ENCODE measurements at regions not wholly inside any gene's neighbourhood (a gene's known extent, or its start where the extent isn't known, plus 50 kb on each side); places are given as distances from the start of the nearest gene placed in this dataset.

- DNase-seq (no peak), FAIRE-seq (no peak)
- Histone ChIP-seq H3K27me3 (ENCODE audit: control insufficient read depth in 3 of 3, insufficient read depth in 3 of 3, low read length in 3 of 3) (no peaks in the 10 kb centered on the region), H3K36me3 (ENCODE audit: control insufficient read depth in 3 of 3, insufficient read depth in 2 of 3, low read depth in 1 of 3, low read length in 3 of 3) (no peaks in the 10 kb centered on the region), H3K4me3 (ENCODE audit: low read depth in 1 of 3, low read length in 3 of 3) (no peak overlapping the region), H3K9me3 (ENCODE audit: control insufficient read depth in 2 of 2, insufficient read depth in 1 of 2, low read depth in 1 of 2, low read length in 1 of 2) (peaks cover 0 to 7% of the 10 kb centered on the region in 2 donors), H3K4me1 (ENCODE audit: control insufficient read depth in 3 of 3, insufficient read depth in 2 of 3, low read depth in 1 of 3, low read length in 2 of 3) (no peaks in the 10 kb centered on the region), H3K27ac (ENCODE audit: low read depth in 1 of 3, low read length in 2 of 3) (no peak overlapping the region)
Observed at GRCh38 chr2:122183890-122184289, 428.4 kb downstream of the TSN start.

- Histone ChIP-seq H3K4me3 (ENCODE audit: low read depth in 1 of 3, low read length in 3 of 3) (no peak overlapping the region), H3K27me3 (ENCODE audit: control insufficient read depth in 3 of 3, insufficient read depth in 3 of 3, low read length in 3 of 3) (no peaks in the 10 kb centered on the region), H3K36me3 (ENCODE audit: control insufficient read depth in 3 of 3, insufficient read depth in 2 of 3, low read depth in 1 of 3, low read length in 3 of 3) (no peaks in the 10 kb centered on the region), H3K27ac (ENCODE audit: low read depth in 1 of 3, low read length in 2 of 3) (no peak overlapping the region), H3K9me3 (ENCODE audit: control insufficient read depth in 2 of 2, insufficient read depth in 1 of 2, low read depth in 1 of 2, low read length in 1 of 2) (no peaks in the 10 kb centered on the region), H3K4me1 (ENCODE audit: control insufficient read depth in 3 of 3, insufficient read depth in 2 of 3, low read depth in 1 of 3, low read length in 2 of 3) (no peaks in the 10 kb centered on the region)
- DNase-seq (no peak), FAIRE-seq (no peak)
- WGBS, 3 donors: 38 to 42% (median 40%) methylated on average over 9 of the region's 9 CpGs
Observed at GRCh38 chr2:122186761-122187222, 431.3 kb downstream of the TSN start.

- Histone ChIP-seq H3K36me3 (ENCODE audit: control insufficient read depth in 3 of 3, insufficient read depth in 2 of 3, low read depth in 1 of 3, low read length in 3 of 3) (no peaks in the 10 kb centered on the region), H3K27me3 (ENCODE audit: control insufficient read depth in 3 of 3, insufficient read depth in 3 of 3, low read length in 3 of 3) (no peaks in the 10 kb centered on the region), H3K4me1 (ENCODE audit: control insufficient read depth in 3 of 3, insufficient read depth in 2 of 3, low read depth in 1 of 3, low read length in 2 of 3) (no peaks in the 10 kb centered on the region), H3K4me3 (ENCODE audit: low read depth in 1 of 3, low read length in 3 of 3) (no peak overlapping the region), H3K9me3 (ENCODE audit: control insufficient read depth in 2 of 2, insufficient read depth in 1 of 2, low read depth in 1 of 2, low read length in 1 of 2) (no peaks in the 10 kb centered on the region), H3K27ac (ENCODE audit: low read depth in 1 of 3, low read length in 2 of 3) (no peak overlapping the region)
- FAIRE-seq (no peak), DNase-seq (peak in 1 of 2 donors; percentile 38)
- WGBS, 3 donors: 24 to 49% (median 45%) methylated on average over 5 of the region's 5 CpGs
Observed at GRCh38 chr2:122191331-122191730, 435.9 kb downstream of the TSN start.

GRCh38 chr2:122193622-122194021 is 438.2 kb downstream of the TSN start:
- no peak overlapping the region for H3K4me3 ChIP-seq (ENCODE audit: low read depth in 1 of 3, low read length in 3 of 3)
- WGBS, 3 donors: 76 to 79% (median 78%) methylated on average over 6 of the region's 6 CpGs
- no peak for FAIRE-seq
- DNase-seq: no peak
- no peaks in the 10 kb centered on the region for H3K4me1 ChIP-seq (ENCODE audit: control insufficient read depth in 3 of 3, insufficient read depth in 2 of 3, low read depth in 1 of 3, low read length in 2 of 3)
- no peaks in the 10 kb centered on the region for H3K27me3 ChIP-seq (ENCODE audit: control insufficient read depth in 3 of 3, insufficient read depth in 3 of 3, low read length in 3 of 3)
- no peaks in the 10 kb centered on the region for H3K9me3 ChIP-seq (ENCODE audit: control insufficient read depth in 2 of 2, insufficient read depth in 1 of 2, low read depth in 1 of 2, low read length in 1 of 2)
- no peaks in the 10 kb centered on the region for H3K36me3 ChIP-seq (ENCODE audit: control insufficient read depth in 3 of 3, insufficient read depth in 2 of 3, low read depth in 1 of 3, low read length in 3 of 3)
- no peak overlapping the region for H3K27ac ChIP-seq (ENCODE audit: low read depth in 1 of 3, low read length in 2 of 3)

DNA sequence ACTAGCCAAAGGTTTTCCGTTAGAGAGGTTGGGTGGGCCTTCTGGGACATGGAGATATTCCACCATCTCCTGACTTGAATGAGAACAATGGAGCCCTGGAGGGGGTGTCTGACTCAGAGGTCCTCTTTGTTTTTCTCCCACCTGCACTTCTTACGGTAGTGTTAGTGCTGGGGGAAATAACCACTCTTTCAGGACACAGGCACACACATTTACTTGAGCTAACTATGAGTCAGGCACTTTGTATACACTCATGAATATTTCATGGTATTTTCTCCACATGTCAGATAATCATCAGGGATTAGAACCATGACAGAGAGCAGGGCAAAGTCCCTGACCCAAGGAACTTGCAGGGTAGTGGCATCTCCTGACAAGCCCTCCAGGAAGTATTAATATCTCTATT is 439.1 kb downstream of the TSN start:
- DNase-seq: no peak
- Histone ChIP-seq H3K36me3 (ENCODE audit: control insufficient read depth in 3 of 3, insufficient read depth in 2 of 3, low read depth in 1 of 3, low read length in 3 of 3) (no peaks in the 10 kb centered on the region), H3K4me3 (ENCODE audit: low read depth in 1 of 3, low read length in 3 of 3) (no peak overlapping the region), H3K4me1 (ENCODE audit: control insufficient read depth in 3 of 3, insufficient read depth in 2 of 3, low read depth in 1 of 3, low read length in 2 of 3) (no peaks in the 10 kb centered on the region), H3K27me3 (ENCODE audit: control insufficient read depth in 3 of 3, insufficient read depth in 3 of 3, low read length in 3 of 3) (no peaks in the 10 kb centered on the region), H3K9me3 (ENCODE audit: control insufficient read depth in 2 of 2, insufficient read depth in 1 of 2, low read depth in 1 of 2, low read length in 1 of 2) (no peaks in the 10 kb centered on the region), H3K27ac (ENCODE audit: low read depth in 1 of 3, low read length in 2 of 3) (no peak overlapping the region)
- WGBS, 3 donors: 42 to 69% (median 47%) methylated on average over 2 of the region's 2 CpGs
- no peak for FAIRE-seq

DNA sequence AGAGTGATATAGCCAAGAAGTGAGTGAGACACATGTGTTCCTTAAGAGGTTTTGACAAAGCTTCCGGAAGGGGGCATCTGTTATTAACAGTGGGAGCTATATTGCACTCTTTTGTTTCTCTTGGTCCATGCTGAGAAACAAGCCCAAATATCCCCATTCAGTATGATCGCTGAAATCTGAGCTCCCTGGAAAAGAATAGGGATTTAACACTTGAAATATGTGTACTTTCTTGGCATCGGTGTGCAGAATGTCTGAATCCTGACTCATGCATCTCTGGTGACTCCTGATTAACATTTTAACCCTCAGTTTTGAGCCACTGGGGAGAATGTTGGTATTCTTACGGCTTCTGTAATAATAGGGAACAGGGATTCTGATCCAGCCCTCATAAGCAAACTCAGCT is 448.1 kb downstream of the TSN start:
- 61 to 82% (median 82%) methylated on average over 4 of the region's 4 CpGs for WGBS, 3 donors
- no peak for FAIRE-seq

DNA sequence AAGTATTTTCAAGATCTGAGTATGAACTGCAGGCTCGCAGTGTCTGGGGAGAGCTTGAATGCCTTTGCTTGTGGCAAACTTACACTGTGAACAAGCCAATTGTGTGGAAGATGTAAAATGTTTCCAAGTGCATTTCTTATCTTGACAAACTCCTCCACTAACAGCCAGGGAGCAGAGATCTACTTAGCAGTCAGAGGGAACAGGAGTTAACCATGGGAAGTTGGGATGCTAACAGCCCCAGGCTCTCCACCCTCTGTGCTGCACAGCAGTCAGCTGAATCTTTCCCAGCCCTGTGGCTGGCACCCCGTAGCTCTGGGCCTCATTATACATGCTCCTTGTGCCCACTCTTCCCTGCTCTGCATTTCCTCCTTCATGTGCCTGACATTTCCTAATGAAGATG is 450.2 kb downstream of the TSN start:
- no peaks in the 10 kb centered on the region for H3K27me3 ChIP-seq (ENCODE audit: control insufficient read depth in 3 of 3, insufficient read depth in 3 of 3, low read length in 3 of 3)
- H3K36me3 ChIP-seq (ENCODE audit: control insufficient read depth in 3 of 3, insufficient read depth in 2 of 3, low read depth in 1 of 3, low read length in 3 of 3): no peaks in the 10 kb centered on the region
- no peak overlapping the region for H3K27ac ChIP-seq (ENCODE audit: low read depth in 1 of 3, low read length in 2 of 3)
- H3K9me3 ChIP-seq (ENCODE audit: control insufficient read depth in 2 of 2, insufficient read depth in 1 of 2, low read depth in 1 of 2, low read length in 1 of 2): peaks cover 0 to 10% of the 10 kb centered on the region in 2 donors
- H3K4me1 ChIP-seq (ENCODE audit: control insufficient read depth in 3 of 3, insufficient read depth in 2 of 3, low read depth in 1 of 3, low read length in 2 of 3): no peaks in the 10 kb centered on the region
- H3K4me3 ChIP-seq (ENCODE audit: low read depth in 1 of 3, low read length in 3 of 3): no peak overlapping the region
- WGBS, 3 donors: 49 to 63% (median 53%) methylated on average over 2 of the region's 2 CpGs
- FAIRE-seq (no peak), DNase-seq (no peak)

More for the DNA sequence above, 448.1 kb downstream of the TSN start:
- Histone ChIP-seq H3K27me3 (ENCODE audit: control insufficient read depth in 3 of 3, insufficient read depth in 3 of 3, low read length in 3 of 3) (no peaks in the 10 kb centered on the region), H3K27ac (ENCODE audit: low read depth in 1 of 3, low read length in 2 of 3) (no peak overlapping the region), H3K4me3 (ENCODE audit: low read depth in 1 of 3, low read length in 3 of 3) (no peak overlapping the region), H3K4me1 (ENCODE audit: control insufficient read depth in 3 of 3, insufficient read depth in 2 of 3, low read depth in 1 of 3, low read length in 2 of 3) (no peaks in the 10 kb centered on the region), H3K9me3 (ENCODE audit: control insufficient read depth in 2 of 2, insufficient read depth in 1 of 2, low read depth in 1 of 2, low read length in 1 of 2) (peaks cover 0 to 10% of the 10 kb centered on the region in 2 donors), H3K36me3 (ENCODE audit: control insufficient read depth in 3 of 3, insufficient read depth in 2 of 3, low read depth in 1 of 3, low read length in 3 of 3) (no peaks in the 10 kb centered on the region)
- no peak for DNase-seq

DNA sequence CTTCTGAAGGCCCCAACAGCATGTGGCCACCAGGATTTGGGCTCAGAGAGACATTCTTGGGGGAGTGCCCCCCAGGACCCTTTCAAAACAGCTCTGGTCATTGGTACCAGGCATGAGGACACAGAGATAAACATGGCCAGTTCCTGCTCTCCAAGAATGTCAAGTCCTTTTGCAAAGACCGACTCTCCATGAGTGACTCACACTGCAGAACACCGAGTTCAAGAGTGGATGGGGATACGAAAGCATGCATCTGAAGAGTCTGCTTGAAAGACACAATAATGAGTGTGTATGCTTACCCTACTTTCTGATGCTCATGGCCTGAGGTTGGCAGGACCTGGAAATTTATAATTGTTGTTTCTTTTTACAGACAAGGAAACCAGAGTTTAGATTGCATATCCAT is 450.6 kb downstream of the TSN start:
- Histone ChIP-seq H3K27me3 (ENCODE audit: control insufficient read depth in 3 of 3, insufficient read depth in 3 of 3, low read length in 3 of 3) (no peaks in the 10 kb centered on the region), H3K9me3 (ENCODE audit: control insufficient read depth in 2 of 2, insufficient read depth in 1 of 2, low read depth in 1 of 2, low read length in 1 of 2) (peaks cover 0 to 9% of the 10 kb centered on the region in 2 donors), H3K27ac (ENCODE audit: low read depth in 1 of 3, low read length in 2 of 3) (no peak overlapping the region), H3K4me1 (ENCODE audit: control insufficient read depth in 3 of 3, insufficient read depth in 2 of 3, low read depth in 1 of 3, low read length in 2 of 3) (no peaks in the 10 kb centered on the region), H3K4me3 (ENCODE audit: low read depth in 1 of 3, low read length in 3 of 3) (no peak overlapping the region), H3K36me3 (ENCODE audit: control insufficient read depth in 3 of 3, insufficient read depth in 2 of 3, low read depth in 1 of 3, low read length in 3 of 3) (no peaks in the 10 kb centered on the region)
- WGBS, 3 donors: 77 to 84% (median 83%) methylated on average over 3 of the region's 3 CpGs
- FAIRE-seq: no peak
- no peak for DNase-seq

GRCh38 chr2:122209377-122209776 is 453.9 kb downstream of the TSN start:
- FAIRE-seq (no peak), DNase-seq (no peak)
- H3K9me3 ChIP-seq (ENCODE audit: control insufficient read depth in 2 of 2, insufficient read depth in 1 of 2, low read depth in 1 of 2, low read length in 1 of 2): no peaks in the 10 kb centered on the region
- H3K27ac ChIP-seq (ENCODE audit: low read depth in 1 of 3, low read length in 2 of 3): no peak overlapping the region
- no peak overlapping the region for H3K4me3 ChIP-seq (ENCODE audit: low read depth in 1 of 3, low read length in 3 of 3)
- no peaks in the 10 kb centered on the region for H3K36me3 ChIP-seq (ENCODE audit: control insufficient read depth in 3 of 3, insufficient read depth in 2 of 3, low read depth in 1 of 3, low read length in 3 of 3)
- H3K4me1 ChIP-seq (ENCODE audit: control insufficient read depth in 3 of 3, insufficient read depth in 2 of 3, low read depth in 1 of 3, low read length in 2 of 3): no peaks in the 10 kb centered on the region
- 85 to 90% (median 90%) methylated on average over 2 of the region's 2 CpGs for WGBS, 3 donors
- no peaks in the 10 kb centered on the region for H3K27me3 ChIP-seq (ENCODE audit: control insufficient read depth in 3 of 3, insufficient read depth in 3 of 3, low read length in 3 of 3)
